HG02588 (cell line): ENCODE measurements at regions not wholly inside any gene's neighbourhood (a gene's known extent, or its start where the extent isn't known, plus 50 kb on each side); places are given as distances from the start of the nearest gene placed in this dataset.

Experiments
- ATAC-seq: cut with Tn5 transposase; IDR thresholded peaks from one replicate; pipeline ENCODE4 v1.9.1; 2021; ENCODE audit warnings: mild to moderate bottlenecking, moderate library complexity; ENCODE audit not compliant: unreplicated experiment

DNA sequence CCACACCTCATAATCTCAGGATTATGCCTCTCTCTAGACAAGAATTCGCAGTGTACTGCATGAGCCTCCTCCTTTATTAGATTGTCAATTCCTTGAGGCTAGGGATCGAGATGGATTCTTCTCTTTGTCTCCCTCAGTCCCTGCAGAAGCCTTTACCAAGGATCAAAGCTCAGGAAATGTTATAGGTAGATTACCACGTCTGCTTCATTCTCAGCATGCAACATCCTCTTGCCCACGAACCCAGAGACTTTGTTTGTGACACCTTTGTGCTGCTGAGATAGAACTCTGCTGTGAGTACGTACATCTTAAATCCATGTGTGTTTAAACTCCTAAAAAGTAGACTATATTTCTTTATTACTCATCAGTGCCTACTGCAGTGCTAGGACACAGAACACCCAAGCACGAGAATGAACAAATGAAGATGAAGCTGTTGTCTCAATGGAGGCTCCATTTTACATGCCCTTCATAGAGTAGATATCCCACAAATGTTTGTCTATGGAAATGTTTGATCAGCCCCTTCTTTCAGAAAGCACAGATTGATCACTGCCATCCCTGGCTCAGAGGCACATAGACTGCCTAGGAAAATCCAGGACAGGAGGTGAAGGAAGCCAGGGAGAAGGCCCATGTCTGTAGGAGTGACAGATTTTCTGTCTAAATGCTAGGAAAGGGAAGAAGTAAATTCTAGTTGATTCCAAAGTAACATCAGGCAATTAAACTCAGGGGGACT is 98.8 kb upstream of the KLHL29 start:
- no peak for ATAC-seq

DNA sequence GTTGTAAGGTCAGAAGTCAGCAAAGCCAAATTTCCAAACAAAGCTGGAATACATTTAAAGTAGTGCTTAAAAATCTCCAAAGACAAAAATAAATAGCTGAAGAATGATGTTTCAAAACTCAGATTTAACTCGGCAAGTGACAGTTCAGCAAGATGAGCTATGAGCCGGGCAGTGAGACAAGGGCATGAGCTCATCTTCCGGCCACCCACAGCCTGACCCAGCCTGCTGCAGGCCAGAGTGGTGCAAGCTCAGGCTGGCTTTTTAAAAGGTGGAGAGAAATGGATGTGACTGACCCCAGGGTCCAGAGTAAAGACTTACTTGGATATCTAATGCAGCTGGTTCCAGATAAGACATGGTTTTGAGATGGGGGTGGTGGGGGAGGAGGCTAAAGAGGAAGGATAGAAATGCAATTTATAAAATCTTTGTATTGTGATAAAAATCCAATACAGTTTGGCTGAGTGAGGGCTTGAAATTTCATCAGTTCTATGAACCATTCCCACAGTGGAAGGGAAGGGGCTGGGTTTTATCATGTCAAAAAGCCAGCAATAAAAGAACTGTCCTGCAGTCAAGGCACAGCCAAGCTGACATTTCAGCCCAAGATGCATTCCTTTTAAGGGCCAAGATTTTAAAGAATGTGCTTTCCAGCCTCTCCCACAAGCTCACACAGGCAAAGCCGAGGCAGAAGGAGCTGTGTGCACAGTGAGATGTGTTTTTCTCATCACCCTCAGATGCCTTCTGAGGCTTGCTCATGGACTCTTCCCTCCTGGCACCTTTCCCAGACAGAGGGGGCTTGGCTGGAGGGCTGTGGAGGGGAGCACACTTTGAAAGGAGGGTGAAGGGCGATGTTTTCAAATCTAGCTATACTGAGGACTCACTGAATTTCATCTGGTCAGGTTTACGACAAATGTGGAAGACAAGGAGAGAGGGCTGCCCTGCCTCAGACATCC is 97.9 kb upstream of the KLHL29 start:
- no peak for ATAC-seq

DNA sequence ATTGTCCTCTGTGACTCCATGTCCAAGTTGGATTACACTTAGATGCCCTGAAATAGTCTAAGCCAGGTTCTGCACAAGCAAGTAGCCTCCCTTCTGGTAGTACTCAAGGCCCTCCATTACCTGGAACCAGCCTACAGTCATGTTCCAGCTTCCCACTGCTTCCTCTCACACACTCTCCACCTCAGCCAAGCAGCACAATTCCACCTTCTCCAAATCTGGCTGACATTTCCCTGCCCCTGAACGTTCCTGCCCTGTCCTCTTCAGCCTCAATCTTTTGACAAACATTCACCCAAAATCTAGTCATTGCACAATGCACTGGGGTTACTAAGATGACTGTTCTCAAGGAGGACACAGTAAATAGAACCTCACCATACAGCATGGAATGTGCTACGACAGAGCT is 95.3 kb upstream of the KLHL29 start:
- ATAC-seq = no peak

DNA sequence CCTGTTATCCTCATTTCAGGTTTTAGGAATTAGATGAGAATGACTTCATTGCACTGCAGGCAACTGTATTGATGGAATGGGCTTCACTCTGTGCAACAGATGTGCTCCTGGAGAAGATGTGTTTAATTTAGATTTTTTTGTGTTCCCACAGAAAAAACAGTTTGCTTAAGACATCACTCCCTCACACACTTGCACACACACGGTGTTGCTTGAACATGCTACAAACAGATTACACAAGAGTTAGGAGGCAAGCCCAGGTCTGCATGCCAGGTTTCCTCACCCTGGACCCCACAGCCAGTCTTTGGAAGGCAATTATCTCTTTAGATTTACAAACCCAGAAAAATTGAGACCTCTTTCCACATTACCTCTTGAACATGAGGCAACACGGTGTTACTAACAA is 93.7 kb upstream of the KLHL29 start:
- no peak for ATAC-seq

DNA sequence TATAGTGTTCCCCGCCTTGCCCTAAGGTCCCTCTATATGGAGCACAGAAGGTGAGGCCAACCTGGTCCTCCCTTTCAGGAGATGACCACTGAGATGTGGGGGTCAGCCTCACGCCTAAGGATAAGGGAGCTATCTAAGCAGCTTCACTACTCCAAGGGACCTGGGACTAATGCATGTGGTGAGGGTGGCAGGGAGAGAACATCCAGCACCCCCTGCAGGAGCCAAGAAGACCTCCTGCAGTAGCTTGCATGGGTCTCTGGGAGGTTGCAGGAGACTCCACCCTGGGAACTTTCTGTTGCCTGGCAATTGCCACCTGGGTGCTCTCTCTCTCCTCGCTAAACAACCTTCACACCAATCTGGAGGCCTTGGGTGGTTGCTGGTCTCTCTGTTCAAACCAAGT is 93.0 kb upstream of the KLHL29 start:
- ATAC-seq = no peak

DNA sequence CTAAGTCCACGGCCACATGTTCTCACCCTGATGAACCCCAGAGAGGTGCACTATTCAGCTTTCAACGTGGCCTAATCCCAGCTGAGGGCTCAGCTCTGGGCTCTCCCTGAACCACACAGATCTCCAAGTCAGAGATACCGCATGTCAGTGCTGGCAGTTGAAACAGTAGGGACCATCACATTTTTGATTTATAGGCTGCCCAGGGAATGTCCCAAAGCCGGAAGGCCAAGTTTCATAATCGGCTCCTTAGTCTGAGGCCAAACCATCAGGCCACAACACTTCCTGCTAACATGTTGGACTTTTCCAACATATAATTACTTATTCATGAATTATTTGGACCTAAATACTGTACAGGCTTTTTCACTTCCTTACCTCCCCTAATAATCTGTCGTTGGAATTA is 91.9 kb upstream of the KLHL29 start:
- ATAC-seq = no peak

DNA sequence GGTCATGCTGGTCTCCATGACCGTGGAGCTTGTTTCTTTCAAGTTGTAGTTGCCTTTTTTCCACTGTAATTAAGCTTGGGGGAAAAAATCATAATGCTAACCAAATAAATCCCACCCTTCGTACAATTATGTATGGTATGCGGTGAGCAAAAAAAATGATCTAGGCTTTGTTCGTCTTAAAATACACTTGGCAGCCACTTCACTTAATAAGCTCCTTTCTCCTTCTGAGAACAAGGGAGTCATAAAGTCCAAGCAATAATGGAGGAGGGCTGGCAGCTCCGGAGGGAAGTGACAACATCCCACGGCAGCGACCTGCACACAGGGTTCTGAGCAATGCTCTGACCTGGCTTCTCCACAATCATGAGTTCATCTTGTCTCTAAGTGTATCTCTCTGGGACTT is 91.2 kb upstream of the KLHL29 start:
- no peak for ATAC-seq

DNA sequence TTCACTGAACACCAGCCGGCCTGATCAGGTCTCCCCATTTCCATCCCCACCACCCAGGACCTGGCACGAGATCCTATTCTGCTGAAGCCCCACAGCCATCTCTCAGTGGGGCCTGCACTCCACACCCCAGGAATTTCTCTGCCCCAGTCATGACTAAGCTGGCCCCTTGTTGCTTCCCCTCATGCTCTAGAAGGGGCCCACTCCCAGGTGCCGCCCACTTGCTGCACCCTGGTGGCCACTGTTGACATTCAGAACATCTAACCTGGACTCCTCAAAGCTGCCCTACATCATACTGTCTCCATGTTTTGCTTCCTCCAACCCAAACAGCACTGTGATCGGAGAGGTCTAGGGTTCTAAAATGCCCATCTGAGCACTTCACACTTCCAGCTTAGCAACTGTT is 90.7 kb upstream of the KLHL29 start:
- no peak for ATAC-seq

DNA sequence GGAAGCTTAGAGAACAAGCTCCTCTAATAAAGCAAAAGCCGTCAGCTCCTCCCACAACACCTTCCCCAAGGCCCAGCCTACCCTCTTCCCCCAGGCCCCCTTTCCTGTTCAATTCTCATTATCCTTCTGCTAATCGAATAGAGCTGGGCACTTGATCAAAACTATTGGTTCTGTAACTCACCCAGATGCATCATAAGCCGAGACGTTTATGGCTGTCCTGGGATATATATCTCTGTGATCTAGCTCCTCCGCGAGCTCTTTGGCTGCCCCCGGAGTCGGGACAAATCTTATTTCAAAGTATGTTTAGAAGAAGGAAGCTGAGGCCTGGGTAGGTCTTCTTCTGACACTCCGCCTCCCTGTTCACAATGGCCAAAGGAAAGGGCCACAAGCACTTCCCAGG is 88.3 kb upstream of the KLHL29 start:
- no peak for ATAC-seq

DNA sequence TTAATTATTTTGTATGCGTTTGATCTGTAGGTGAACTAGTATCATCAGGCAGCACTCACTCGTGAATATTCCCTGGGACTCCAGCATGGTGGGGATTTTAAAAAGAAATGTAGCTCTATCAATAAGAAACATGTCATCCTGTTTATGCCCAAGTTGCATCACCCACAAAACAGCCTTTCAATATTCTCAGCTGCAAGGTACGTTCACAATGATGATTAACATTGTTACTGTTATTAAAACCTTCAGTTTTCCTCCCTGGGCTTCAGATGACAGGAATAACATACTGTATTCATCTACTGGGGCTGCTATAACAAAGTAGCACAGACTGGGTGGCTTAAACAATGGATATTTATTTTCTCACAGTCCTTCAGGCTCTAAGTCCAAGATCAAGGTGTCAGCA is 87.9 kb upstream of the KLHL29 start:
- ATAC-seq = no peak

DNA sequence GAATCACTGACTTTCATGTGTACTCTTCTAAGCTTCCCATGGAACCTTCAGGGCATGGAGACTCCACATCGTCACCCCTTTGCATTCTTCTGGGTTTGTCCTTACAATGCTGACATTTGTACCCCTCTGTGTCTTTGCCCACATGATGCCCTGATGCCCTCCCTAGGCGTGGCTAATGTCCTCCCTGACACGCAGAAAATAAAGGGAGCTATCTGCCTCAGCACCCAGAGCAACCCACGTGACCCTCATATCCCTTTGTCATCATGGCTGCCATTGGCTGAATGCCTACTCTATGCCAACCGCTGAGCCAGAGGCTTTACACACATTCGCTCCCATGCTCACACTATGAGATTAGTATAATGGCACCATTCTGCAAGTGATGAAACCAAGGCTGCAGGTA is 86.4 kb upstream of the KLHL29 start:
- no peak for ATAC-seq

DNA sequence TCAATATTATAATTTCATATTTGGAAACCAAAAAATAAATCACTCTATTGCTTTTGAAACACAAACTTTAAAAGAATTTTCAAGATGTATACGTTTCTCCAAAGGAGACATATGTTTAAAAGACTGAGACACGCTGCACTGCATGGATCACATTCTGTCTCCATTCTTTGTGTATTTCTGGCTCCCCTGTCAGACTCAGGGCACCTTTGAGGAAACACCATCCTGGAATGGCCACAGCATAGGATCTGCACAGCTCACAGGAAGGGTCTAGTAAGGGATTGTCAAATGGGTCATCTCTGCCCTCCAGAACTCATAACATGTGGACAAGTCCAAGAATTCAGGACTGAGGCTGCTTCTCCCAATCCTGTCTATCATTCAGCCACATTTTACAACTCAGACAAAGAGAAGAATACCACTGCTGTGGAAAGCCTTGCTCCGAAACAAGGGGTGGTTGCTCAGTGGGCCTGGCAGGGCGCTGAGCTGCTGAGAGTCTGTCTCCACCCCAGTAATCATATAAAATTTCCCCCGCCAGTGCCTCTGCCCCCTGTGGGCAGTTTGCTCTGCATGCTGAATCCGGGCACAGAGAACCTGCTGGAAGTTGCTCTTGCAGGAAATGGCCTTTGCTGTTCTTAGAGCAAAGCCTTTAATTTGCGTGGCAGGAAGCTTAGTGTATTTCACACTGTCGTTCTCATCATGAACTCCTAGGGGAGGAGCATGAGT is 85.3 kb upstream of the KLHL29 start:
- no peak for ATAC-seq

DNA sequence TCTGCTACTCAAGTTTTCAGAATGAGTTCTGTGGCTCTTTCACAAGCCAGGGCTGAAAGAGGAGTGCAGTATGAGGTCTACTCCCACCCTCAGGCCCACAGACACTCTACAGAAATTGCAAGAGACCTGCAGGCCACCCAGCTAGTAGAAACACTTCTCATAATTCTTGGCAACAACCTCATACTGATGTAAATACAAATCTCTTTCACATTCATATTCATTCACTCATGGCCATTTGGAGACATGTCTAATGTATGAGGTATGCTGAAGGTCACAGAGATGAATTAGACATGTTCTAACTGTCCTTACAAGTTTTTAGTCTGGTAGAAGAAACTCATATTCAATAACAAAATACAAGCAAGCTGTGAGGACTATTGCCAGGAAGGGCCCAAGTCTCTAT is 83.8 kb upstream of the KLHL29 start:
- no peak for ATAC-seq

DNA sequence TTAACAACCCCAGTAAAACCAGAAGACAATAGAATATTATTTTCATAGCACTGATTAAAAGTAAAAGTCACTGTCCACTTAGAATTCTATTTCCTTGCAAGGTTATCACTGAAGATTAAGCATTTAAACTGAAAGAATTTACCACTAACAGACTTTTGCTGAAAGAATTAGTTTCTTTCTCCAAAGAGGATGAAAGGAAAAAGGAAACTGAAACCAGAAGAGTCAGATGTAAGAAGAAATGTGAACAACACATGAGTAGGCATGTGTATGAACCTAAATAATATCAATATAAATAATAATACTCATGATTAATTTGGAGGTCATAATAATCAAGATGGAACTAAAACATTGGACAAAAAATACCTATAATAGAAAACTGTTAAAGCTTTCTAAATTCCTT is 82.4 kb upstream of the KLHL29 start:
- no peak for ATAC-seq

DNA sequence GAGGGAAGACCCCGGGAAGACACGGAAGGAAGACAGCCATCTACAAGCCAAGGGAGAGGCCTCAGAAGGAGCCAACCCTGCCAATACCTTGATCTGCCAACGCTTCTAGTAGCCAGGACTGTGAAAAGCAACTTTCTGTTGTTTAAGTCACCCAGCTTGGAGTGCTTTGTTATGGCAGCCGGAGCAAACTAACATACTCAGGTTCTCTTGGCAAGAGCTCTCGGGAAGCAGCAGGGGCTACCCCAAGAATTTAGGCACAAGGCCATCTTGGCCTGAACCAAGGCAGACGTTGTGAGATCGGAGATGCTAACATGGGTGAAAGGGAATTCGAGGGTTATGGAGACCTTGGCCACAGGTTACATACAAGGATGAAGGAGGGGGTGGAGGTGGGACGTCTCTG is 78.6 kb upstream of the KLHL29 start:
- no peak for ATAC-seq

DNA sequence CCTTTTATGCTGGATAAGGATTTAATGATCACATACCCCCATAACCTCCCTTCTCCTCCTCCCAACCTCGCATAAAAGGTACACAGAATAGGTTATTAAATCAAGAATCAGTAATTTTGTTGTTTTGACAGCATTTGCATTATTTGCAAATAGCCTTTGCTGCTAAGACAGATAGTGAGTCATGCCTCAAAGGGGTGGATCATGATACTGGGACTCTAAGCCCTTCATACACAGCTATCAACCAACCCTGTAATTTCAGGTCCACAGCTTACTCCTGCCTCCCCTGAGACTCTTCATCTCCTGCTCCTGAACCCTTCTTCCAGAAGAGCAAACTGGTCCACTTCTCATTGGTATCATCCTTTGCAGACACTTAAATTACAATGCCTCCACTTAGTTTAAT is 73.8 kb upstream of the KLHL29 start:
- ATAC-seq = no peak

DNA sequence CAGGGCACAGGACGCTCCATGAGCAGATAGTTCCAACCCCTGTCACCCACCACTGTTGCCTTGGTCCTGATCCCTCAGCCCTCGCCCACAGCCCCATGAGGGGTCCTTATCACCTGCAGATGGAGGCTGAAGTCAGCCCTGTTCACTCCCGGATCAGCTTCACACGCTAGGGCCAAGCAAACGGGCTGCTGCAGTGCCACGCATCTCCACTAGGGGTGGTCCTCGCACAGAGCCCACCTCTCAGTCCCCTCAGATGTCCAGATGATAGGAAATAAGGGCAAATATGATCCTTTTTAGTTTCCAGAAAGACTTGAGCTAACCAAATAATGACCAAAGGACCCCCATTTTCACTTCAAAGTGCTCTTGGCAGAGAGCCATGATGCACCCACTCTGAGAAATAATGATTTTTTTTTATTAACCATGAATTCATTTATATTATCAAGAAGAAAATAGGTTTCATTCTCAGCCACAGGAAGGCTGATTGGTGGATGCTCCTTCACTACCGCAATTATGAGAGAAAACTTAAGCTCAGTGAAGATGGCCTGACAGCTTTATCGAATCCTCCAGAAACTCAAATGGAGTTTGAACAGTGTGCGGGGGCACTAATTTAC is 71.9 kb upstream of the KLHL29 start:
- peak; percentile 60 for ATAC-seq

DNA sequence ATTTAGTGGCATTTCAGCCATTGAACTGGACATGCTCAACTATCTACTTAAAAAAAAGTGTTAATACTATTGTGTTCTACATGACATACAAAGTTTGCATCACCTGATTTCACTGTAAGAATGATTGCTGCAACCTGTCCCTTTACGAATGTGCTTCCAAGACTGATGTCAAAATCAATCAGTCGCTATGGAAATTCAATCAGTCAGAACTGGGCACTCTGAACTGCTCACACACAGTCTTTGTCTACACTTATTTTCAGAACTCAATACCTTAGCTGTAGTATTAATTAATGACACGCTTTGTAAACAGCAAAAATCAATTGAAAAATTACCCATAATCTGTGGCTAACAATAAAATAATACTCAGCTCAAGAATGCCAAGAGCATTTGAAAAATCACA is 70.3 kb upstream of the KLHL29 start:
- no peak for ATAC-seq

DNA sequence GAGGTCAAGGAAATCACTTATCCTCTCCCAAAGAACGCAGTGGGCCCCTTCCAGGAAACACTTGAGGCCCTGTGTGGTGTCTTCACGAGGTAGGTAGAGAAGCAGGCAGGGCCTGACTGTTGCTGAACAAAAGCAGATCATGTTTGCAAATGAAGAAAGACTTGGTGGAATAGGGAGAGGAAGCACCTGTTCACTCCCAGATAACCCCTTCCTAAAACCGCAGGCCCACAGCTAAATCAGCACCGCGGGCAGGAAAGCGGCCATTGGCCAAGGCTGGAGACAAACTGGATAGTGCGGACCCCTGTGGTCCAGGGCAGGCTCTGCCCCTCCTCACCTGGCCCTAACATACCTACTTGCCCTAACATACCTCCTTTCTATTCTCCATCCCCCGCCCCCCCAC is 64.9 kb upstream of the KLHL29 start:
- no peak for ATAC-seq

DNA sequence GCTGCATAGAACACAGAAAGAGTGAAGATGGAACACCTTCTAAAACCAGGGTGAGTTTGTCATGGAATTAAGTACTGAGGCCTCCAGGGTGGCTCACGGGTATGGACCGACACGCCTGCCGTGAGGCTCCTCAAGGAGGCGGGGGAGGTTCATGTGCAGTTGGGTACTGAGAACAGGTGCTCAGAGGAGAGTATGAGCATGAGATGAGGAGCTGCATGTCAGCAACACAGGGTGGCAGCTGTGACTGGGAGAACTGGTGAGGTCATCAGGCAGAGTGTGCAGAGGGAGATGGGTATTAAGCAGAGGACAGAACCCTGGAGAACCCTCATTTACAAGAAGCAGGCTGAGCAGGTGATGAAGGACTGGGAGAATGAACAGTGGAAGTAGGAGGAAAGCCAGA is 63.2 kb upstream of the KLHL29 start:
- no peak for ATAC-seq

DNA sequence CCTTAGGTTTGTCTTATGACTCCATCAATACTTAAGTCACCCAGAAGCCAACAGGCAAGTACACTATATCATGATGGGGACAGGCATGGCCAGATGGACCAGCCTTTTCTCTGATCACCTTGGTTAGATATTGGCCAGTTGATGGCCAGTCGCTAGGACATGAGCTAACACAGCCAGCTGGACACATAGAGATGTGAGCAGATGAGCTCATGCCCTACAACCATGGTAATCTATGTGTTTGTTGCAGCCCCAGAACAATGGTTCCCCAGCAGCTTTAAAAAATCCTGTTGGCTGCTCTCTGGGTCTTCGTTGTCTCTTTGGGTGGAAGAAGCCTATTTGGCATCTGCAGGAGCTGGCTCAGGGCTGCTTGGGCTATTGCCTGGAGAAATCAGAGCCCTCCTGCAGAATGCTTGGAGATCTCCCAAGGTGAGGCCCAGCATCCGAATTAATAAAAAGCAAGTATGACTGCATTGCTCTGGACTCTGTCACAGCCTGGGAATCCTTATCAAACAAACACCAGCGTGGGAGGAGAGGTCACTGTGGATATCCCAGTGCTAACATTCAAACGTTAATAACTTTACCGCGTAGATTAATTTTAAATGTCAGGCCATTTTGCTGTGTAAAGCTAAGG is 62.3 kb upstream of the KLHL29 start:
- ATAC-seq = no peak
